HG02870 (cell line): ENCODE measurements at regions not wholly inside any gene's neighbourhood (a gene's known extent, or its start where the extent isn't known, plus 50 kb on each side); places are given as distances from the start of the nearest gene placed in this dataset.

ENCODE experiments used
- ATAC-seq: cut with Tn5 transposase; IDR thresholded peaks from one replicate; pipeline ENCODE4 v1.9.1; 2021; ENCODE audit warnings: mild to moderate bottlenecking, moderate library complexity; ENCODE audit not compliant: unreplicated experiment

GRCh38 chr3:36248374-36248773 is 131.9 kb upstream of the STAC start:
- no peak for ATAC-seq

- ATAC-seq = no peak
These were observed 130.1 kb upstream of the STAC start for GRCh38 chr3:36250191-36250590.

GRCh38 chr3:36257158-36257852 is 123.0 kb upstream of the STAC start:
- no peak for ATAC-seq

- no peak for ATAC-seq
These were observed 121.9 kb upstream of the STAC start for GRCh38 chr3:36258421-36258820.

- ATAC-seq = no peak
These were observed 120.7 kb upstream of the STAC start for GRCh38 chr3:36259580-36259979.

- no peak for ATAC-seq
These were observed 111.0 kb upstream of the STAC start for GRCh38 chr3:36269274-36269673.

- no peak for ATAC-seq
These were observed 97.5 kb upstream of the STAC start for GRCh38 chr3:36282766-36283165.

GRCh38 chr3:36295296-36295695 is 85.0 kb upstream of the STAC start:
- no peak for ATAC-seq

GRCh38 chr3:36297195-36297594 is 83.1 kb upstream of the STAC start:
- no peak for ATAC-seq

- ATAC-seq = no peak
These were observed 82.1 kb upstream of the STAC start for GRCh38 chr3:36298188-36298587.

- no peak for ATAC-seq
These were observed 78.2 kb upstream of the STAC start for GRCh38 chr3:36302158-36302509.

- ATAC-seq = no peak
These were observed 77.7 kb upstream of the STAC start for GRCh38 chr3:36302626-36303025.

- ATAC-seq = no peak
These were observed 77.0 kb upstream of the STAC start for GRCh38 chr3:36303286-36303685.

- no peak for ATAC-seq
These were observed 74.3 kb upstream of the STAC start for GRCh38 chr3:36305929-36306520.

GRCh38 chr3:36309092-36309491 is 71.2 kb upstream of the STAC start:
- no peak for ATAC-seq

GRCh38 chr3:36312351-36312750 is 68.0 kb upstream of the STAC start:
- no peak for ATAC-seq

- ATAC-seq = peak; percentile 95
These were observed 62.4 kb upstream of the STAC start for GRCh38 chr3:36317915-36318314.

GRCh38 chr3:36318621-36319200 is 61.6 kb upstream of the STAC start:
- no peak for ATAC-seq

GRCh38 chr3:36319680-36320079 is 60.6 kb upstream of the STAC start:
- ATAC-seq = no peak
